OCI-LY7 (cell line): ENCODE measurements at regions not wholly inside any gene's neighbourhood (a gene's known extent, or its start where the extent isn't known, plus 50 kb on each side); places are given as distances from the start of the nearest gene placed in this dataset.

Source experiments
- CTCF ChIP-seq: fragments of 200-600 bp; sonication (generic); conservative IDR thresholded peaks from 2 replicates; pipeline ENCODE4 v1.5.1; 2014; ENCODE audit warnings: mild to moderate bottlenecking, antibody characterized with exemption, low read length, moderate library complexity, mixed read lengths
- EZH2phosphoT487 ChIP-seq: fragments of 200-600 bp; sonication (generic); IDR thresholded peaks from 2 replicates; pipeline ENCODE4 v1.6.1; 2018; ENCODE audit warnings: low read depth, borderline replicate concordance, mild to moderate bottlenecking, mixed run types, antibody characterized with exemption, low read length, moderate library complexity, mixed read lengths

- TF ChIP-seq CTCF (no peak), EZH2phosphoT487 (no peak)
Measured at GRCh38 chr3:177693616-177694264, 496.5 kb upstream of the TBL1XR1 start.
